Hepatic stellate cell (primary cell): ENCODE measurements at regions not wholly inside any gene's neighbourhood (a gene's known extent, or its start where the extent isn't known, plus 50 kb on each side); places are given as distances from the start of the nearest gene placed in this dataset.

Source experiments
- DNase-seq: peaks from one replicate; pipeline ENCODE4 v3.0.0; 2011; ENCODE audit warnings: low spot score

DNA sequence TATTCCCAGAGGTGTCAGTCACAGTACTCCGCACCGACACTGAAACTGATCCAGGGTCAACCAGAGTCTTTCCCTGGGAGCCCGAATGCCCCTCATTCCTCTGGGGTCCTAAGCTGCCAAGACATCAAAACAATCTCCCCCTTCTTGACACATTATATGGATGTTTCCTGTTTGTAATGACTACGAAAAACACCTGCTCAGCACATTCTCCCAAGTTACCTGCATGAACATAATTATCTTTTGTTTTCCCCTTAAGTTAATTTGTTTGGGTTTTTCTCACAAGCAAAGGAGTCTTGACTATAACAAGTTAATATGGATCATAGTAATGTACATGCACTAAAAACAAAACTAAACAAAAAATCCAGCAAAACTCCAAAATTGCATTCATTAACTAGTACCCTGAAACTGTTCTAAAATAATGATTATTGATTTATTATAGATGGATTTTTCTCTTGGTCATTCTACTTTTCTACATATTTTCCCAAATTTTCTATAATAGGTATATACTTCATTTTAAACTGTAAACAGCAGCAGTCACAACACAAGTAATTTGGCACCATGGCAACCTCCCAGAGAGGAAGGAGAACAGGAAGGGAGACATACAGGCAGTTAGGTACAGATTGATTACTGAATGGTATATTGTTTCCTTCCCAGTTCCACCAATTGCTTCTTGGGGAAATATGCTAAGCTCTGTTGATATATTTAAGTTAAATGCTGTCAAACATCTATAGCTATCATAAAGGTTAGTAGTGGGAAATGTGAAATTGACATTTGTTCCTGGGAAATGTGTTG, 631.5 kb downstream of the METTL15 start:
- DNase-seq, result no peak

DNA sequence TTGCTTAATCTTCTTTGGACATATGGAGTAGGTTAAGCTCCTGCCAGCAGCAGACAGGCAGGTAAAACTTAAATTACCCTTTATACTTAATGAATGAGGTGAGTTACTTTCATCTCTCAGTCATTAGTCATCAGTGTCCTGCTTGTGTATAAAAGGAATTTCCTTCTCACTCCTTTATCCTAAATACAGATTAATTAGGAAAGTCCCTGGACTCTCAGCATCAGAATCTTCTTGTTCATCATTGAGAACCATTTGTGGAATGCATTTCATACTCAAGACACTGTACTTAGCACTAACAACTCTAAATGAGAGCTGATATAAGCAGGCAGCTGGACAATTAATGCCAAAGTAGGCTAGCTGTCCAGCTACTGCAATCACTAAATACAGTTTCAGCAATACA, 630.4 kb downstream of the METTL15 start:
- DNase-seq, result no peak

DNA sequence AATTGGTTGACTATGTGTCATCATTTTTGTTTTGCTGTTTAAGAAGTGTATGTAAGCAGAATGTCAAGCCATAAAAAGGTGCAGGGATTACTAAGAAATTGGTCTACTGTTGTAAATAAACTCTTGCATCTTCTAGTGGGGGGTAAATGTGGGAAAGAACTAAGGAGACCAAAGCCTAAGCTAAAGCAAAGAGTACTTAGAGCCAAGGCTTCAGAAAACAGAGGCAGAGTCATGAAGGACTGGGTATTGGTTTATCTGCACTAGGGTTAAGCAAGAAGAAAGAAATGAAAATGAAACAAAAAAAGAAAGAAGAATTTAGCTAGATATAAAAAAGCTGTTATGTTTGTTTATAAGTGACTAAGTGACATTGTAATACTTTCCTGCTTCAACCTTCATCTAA, 628.1 kb downstream of the METTL15 start:
- no peak for DNase-seq

DNA sequence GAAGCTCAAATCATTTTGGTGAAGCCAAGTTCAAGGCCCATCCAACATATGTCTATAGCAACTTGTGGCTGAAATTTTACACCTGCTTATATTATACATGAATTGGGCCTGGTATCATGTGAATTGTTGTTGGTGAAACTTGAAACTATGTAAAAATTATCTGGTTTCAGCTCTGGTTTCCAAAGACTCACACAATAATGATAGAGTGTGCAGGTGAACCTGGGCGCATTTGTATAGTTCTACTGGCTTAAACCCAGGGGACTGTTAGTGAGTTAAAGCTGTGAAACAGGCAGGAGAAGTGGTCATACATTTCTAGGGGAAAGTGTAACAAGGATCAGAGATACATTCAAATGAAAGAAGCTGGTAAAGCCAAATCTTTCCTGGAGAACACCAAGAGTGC, 627.3 kb downstream of the METTL15 start:
- DNase-seq, result no peak

DNA sequence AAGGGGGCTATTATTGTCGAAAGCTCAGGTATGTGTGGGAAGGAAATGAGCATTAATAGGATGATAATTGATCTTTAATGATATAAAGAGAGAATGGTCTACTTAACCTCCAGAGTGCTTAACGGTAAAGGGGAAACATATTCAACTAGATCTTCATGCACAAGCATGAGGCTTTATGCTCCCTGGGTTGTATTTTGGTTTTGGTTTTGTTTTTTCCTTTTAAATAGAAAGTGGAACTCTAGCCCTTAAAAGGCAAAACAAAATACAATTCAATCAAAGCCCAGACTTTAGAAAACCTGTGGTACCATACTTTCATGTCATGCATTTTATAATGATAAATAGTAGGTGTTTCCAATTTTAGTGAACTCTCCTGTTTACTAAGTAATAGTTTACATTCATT, 622.7 kb downstream of the METTL15 start:
- no peak for DNase-seq

DNA sequence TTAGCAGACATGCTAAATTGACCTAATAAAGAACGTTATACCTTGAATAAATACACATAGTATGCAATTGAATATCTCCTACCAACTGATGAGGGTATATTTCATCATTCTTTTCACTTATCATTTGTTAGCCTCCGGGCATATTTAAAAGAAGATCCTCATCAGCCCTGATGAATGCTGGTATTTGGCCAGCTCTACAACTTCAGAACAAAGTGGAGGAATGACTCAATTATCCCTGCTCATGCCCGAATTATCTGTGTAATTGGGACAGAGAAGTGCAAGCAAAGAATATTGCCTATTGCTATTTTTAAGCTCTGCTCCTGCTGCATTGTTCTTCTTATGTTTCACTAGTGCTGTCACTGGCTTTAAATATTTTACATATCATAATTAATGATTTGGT, 622.1 kb downstream of the METTL15 start:
- no peak for DNase-seq

DNA sequence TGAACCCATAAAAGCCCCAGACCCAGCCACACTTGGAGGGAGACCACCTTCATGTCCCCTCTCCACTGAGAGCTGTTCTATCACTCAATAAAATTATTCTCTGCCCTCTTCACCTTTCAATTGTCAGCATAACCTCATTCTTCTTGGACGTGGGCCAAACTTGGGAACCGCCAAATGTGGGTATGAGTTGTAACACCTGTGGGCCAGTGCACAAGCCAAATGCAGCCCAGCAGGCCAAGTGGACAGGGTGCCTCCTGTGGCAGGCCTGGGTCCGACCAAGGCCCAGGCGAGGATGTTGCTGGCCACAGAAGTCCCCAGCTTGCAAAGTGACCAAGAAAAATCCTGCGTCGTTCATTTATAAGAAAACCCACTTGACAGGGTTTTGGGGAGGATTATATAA, 621.2 kb downstream of the METTL15 start:
- DNase-seq, result no peak

DNA sequence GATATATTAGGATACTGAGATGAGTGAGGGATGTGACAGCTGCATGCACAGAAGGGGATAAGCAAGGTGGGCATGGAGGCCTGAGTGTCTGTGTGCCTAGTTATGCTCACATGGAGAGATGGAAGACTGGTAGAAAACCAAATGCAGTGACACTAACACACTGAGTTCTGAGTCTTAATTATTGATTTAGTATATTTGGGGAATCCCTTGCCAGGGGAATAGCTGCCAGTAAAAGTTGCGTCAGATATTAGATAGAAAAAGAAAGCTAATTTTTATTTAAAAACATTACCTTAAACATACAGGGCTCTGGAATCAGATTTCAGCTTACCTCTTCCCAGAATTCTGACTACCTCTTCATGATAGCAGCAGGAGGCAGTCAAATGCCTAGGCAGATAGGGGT, 620.5 kb downstream of the METTL15 start:
- DNase-seq, result no peak

DNA sequence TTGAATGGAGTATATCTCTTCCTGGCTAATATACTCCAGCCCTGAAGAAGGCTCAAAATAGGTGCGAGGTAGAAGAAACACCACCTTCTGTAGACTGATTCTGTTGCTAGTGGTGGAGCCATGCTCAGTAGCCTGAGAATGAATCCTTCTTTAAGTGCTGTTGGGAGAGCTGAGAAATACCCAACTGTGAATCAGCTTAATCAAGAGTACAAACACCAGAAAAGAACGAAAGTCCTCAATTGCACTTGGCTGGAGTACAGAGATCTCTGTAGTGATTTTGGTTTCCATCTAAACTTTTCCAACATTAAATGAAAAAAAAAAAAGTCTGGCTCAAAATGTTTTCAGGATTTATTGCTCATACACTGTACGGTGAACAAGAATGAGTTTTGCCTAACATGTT, 619.1 kb downstream of the METTL15 start:
- DNase-seq, result no peak

DNA sequence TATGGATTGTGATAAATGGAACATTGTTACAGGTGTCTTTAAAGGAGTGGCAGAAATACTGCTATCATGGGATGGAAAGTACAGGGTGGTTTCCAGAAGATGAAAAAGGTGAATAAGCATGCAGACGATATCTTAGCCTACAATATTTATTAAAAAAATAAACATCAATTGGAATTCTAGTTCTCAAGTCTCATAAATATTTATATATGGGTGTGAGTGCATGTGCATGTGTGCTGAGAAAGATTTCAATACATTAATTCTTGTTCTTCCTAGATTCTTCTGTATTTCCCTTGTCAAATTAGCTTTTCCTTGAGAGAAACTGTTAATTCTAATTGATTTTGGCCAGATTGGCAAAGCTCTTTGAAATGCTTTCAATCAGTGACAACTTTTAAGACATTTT, 618.2 kb downstream of the METTL15 start:
- DNase-seq, result no peak

DNA sequence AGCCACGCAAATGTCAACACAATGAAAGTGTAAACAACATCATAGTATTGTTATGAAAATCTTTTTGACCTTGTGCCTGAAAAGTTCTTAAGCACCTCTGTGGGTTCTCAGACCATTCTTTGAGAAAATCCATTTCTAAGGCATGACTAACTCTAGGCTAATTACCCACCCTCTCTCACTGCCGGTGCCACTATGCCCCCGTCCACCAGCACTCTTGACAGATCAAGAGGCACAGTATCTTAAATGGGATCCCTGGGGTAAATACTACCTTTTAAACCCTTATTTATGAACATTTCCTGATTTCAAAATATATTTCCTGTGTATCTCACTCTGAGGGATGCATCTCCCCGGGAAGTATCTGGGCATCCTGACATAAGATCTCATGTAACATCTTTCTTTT, 607.5 kb downstream of the METTL15 start:
- no peak for DNase-seq

DNA sequence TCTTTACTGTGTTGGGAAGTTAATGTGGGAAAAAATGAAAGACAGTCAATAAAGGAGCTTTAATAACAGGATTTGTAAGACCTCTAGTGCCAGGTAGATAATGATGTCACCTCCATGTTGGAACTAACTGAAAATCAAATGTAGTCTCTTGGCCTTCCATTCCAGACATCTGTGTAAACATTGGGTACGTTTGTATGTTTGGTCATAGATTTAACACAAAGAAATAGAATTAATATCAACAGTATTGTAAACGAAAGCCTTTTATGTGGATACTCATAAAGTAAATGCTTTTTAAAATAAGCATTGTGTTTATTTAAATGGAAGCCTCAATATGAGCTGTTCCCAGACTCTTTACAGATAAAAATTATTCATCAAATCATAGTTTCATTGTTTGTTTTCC, 605.7 kb downstream of the METTL15 start:
- DNase-seq, result no peak

DNA sequence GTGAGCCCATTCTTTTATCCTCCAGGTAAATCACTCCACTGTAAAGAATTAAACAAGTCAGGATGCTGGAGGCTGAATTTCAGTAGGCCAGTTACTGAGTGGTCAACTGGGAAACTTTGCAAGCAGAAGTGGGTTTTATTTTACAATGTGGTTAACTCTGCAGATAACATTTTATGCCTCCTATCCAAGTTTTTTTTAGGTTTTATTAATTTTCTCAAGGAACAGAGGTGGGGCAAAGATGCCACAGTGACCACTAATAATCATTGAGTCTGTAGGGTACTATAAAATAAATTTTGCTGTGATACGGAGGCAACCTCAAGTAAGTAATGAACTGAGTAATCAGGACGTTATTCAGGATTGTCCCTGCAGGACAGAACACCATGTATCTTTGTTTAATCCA, 599.9 kb downstream of the METTL15 start:
- no peak for DNase-seq

DNA sequence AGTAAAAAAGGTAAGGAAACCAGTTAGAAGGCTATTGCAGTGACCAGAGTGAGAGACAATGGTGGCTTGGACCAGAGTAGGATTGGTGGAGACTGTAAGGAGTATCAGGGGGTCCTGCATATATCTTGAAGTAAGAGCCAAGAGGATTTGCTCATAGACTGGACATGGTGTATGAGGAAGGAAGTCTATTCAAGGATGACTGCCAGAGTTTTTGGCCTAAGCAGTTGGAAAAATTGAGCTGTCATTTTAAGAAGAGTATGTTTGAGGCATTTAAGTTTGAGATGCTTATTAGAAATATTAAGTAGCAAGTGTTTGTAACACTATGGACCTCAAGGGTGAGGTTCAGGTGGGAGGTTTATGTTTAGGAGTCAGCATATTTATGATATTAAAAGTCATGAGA, 596.6 kb downstream of the METTL15 start:
- DNase-seq, result no peak

DNA sequence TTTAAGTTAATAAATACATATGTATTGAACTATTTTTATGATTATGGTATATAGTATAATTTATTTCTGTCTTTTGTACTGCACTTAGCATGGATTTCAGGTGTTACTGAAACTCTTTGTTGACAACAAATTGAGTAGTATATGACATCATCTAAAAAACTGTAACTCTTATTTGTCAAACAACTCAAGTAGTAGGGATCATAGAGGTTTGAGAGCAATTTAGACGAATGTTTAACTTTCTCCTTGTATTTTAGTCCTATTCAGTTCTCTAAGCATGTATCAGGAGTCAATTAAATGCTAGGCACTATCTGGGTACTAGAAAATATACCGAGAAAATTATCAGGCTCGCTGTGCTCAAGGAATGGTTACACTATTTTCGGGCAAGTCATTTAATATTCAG, 595.2 kb downstream of the METTL15 start:
- DNase-seq, result no peak

DNA sequence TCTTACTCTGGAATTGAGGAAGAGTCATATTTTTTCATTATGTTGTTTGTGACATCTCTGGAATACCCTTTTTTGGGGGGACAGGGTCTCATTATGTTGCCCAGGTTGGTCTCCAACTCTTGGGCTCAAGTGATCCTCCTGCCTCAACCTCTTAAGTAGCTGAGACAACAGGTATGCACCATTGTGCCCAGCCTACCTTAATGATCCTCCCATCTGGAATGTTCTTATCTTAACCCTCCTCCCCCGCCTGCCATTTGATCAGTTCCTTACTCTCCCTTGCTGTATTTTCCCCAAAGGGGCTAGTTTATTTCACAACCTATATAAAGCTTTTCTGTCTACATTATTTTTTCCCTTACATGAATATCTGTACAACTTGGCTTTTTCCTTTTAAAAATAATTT, 594.7 kb downstream of the METTL15 start:
- no peak for DNase-seq

DNA sequence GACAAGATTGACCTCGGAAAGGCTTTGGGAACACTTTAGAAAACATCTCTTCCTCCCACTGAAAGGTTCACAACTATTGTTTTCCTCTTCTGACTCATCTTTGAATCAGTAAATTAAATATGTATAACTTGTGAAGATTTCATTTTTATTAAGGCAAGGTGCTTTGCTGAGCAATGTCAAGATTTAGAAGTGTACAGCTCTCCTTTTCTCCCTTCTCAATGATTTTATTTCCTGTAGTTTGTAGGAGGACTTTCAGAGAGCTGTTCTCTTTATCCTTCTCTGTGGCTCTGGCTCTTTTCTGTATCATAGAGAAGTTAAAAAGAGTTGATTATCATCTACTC, 594.2 kb downstream of the METTL15 start:
- no peak for DNase-seq

DNA sequence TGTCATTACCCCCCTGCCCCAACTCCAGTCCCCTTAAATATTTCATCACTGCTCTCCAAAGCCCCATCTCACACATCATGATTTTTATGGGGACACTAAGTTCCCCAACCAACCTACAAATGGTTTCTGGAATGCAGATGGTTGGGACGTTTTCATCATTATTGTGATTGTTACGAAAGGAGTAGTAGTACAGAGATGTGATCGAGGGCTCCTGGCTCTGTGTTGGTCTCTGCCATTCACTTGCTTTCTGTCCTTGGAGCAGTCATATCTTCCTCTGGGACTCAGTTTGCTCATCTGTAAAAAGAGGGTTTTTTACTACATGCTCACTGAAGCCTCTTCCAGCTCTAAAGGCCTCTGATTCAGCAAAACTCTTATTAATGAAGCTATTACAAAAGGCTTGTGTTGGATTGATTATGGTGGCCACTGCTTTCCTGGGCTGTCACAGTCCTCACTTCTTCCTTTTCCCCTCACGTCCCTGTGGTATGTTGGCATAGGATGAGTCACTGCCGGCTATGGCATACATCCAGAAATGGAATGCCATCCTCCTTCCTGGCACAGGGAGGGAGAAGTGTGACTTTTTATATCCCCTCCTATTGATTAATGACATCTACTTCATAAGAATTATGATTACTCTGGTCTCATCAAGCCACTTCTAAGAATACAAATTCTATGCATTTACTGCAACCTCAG, 593.7 kb downstream of the METTL15 start:
- DNase-seq, result no peak

DNA sequence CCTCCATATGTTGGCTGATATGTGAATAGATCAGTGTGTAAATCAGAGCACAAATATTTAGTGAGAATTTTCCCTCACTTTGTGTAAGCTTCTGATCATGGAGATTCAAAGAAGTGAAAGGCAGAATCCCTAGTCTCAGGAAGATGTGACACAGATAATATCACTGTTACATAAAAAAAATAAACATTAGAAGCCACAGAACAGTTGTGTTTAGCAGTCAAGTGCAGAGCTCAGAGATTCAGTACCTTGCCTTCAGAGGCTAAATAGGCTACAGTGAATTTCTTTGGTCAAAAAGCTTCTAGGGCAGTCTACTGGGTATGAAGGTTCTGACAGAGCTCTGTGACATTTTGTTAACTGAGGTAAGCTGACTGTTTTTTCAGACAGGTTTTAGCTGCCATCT, 591.5 kb downstream of the METTL15 start:
- no peak for DNase-seq

DNA sequence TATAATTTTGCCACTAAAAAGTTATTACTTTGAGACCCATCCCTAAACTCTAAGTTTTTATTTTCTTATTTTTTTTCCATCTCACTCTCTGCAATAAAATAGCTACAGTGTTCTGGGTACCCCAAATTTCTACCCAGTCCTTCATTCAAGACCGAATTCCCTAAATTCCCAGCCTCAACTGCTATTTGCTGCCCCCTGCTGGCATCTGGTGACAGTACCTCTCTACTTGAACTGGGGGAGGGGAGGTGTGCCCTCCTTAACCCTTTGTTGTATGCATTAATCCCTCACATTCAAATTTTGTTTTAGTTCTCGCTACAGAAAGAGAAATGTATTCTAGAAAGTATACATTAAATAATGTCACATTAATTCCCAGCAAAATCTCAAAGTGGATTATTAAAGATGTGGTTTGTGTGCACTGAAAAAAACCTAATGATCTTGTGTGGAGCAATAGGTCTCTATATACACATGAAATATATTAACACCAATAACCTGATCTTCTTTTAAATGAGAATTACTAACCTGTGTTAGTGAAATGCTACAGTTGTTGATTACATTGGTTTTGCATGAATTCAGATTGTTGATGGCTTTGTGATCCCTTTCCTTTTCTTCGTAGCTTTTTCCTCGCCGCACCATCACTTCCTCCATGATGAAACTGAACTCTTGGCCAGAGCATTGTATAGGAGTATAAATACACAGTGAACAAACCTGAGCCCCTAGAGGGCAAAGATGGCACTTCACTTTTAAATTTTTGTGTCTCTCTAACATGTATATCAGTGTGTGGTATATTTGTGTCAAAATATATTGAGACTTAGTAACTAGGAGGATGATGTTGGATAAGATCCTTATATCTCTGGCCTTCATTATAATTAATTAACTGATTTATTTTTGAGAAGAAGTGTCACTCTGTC, 590.0 kb downstream of the METTL15 start:
- DNase-seq, result peak; percentile 26

DNA sequence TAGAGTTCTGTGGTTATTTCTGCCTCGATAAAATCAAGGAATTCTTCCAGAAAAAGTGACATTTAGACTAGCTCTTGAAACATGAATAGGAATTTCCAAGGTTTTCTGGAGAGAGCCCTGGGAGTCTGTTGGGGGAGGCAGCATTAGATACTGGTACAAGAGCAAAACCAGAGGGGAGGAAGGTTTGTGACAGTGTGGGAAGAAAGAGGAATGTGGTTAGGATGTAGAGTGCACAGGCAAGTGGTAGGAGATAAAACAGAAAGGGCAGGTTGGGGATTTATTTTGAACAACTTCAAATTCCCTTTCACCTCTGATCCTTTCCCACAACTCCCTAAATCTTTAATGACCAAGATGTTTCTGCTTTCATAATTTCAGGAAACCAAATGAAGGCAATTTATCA, 588.4 kb downstream of the METTL15 start:
- DNase-seq, result peak; percentile 4

DNA sequence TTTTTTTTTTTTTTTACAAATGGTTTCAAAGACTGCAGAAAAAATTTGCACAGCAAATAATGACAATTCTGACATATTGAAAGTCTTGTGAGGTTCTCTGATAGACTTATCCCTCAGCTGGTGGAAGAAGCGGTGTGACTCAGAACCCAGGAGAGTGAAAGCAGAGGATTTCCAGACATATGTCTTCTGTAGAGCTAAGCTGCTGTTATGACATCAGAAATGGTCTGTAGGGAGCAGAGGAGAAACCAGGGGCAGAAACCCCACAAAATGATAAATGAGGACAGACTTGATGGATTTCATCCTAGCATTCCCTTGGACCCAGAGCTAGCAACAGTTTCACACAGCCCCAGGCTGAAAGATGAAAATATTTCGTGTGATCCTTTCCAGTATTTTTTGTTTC, 582.6 kb downstream of the METTL15 start:
- peak; percentile 8 for DNase-seq

DNA sequence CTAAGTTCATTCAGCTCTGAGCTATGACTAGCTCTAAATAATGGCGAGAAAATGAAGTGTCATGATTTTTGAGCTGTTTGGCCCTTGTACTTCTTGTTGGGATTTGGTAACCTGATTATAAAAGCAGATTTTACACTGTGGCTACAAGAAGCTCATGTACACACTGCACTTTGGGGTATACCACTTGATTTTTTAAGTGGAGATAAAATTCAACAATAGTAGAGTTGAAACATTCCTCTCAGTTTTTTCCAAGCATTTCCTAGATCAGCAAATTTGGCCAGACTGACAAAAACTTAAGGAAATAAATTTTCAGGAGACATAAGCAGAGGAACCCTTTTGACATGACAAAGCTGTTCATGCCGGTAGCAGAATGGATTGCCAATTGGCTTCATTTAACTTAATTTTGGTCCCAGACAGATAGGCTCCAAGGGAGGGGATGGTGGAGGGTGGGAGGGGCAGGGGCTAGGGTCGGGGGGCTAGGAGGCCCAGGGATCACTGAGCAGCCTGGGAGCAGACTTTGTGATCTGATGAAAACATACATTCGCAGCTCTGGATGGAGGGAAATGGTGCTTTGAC, 575.9 kb downstream of the METTL15 start:
- no peak for DNase-seq
